EH (cell line): ENCODE measurements at regions not wholly inside any gene's neighbourhood (a gene's known extent, or its start where the extent isn't known, plus 50 kb on each side); places are given as distances from the start of the nearest gene placed in this dataset.
A peak's percentile ranks its signal among the peaks of the same experiment; 100 is the strongest.
"Not testable (repeated sequence)": the region's sequence is repeated elsewhere in the genome, so short reads cannot be mapped to it uniquely, and the experiment has no call there.

Experiments
- DNase-seq: peaks from one replicate; pipeline ENCODE4 v3.0.0-alpha.2; 2015; ENCODE audit warnings: low read depth

DNA sequence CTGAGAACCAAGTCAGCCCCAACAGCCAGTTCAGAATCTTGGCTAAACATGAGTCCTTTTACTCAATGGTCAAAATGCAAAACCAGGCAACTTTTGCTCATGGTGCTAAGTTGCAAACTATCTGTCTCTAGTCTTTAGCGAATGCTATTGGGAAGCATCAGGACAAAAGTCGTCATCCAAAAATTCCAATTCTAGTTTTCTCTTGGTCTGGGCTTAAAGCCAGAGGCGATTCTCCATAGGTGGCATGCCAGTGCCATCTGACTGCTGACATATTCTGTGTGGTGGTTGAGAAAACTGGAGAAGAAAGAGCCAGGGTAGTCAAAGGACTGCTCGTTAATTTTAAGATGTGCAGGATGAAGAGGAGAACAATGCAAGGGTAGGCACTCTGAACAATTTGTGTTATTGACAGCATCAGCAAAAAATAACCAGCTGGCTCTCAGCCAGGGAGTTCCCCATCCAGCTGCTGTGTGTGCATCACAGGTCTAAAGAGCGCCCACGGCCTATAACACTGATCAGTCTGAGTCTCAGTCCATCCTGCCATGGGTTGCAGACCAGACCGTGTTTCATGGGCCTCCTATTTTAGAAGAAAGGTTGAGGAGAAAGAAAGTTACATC, 313.6 kb downstream of the ALDH8A1 start:
- DNase-seq = no peak

DNA sequence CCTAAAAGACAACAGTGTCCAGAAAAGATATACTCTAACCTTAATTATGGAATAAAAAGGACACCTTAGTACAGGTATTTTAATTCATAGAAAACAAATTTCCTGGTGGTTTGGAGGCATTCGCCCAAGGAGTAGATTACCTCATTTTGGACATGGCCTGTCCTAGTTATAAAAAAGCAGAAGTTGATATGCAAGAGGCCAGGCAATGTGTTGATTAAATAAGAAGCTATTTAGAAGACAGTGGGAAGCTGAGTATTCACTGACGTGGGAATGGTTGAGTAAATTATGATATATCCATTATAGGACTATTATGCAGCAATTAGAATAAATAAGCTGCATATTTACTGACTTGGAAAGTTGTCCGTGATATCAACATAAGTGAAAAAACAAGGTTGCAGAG, 314.9 kb downstream of the ALDH8A1 start:
- no peak for DNase-seq

GRCh38 chr6:134634466-134634865, 315.4 kb downstream of the ALDH8A1 start:
- no peak for DNase-seq

- DNase-seq = peak; percentile 65
These were observed 315.3 kb upstream of the SGK1 start for GRCh38 chr6:134632982-134633940.

GRCh38 chr6:134632024-134632423, 314.1 kb upstream of the SGK1 start:
- DNase-seq = no peak

- no peak for DNase-seq
These were observed 313.5 kb upstream of the SGK1 start for GRCh38 chr6:134631398-134631924.

- no peak for DNase-seq
These were observed 312.7 kb upstream of the SGK1 start for GRCh38 chr6:134630508-134631121.

DNA sequence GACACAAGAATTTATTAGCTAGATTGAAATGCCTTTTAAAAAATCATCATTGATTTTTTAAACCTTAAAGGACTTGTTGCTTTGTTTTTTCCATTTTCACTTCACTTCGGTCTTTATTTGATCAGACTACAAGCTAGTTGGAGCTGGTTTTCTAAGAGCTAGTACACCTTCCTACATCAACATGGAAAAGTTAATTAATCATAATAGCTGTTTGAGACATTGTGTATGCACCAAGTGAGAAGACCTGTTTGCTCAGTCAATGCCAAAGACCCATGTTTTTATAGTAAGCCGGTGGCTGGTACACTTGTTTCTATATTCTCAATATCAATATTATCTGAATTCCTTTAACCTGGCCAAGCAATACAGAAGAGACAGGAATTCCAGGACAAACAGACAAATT, 310.2 kb upstream of the SGK1 start:
- no peak for DNase-seq

GRCh38 chr6:134627707-134628106, 309.8 kb upstream of the SGK1 start:
- no peak for DNase-seq

GRCh38 chr6:134626589-134626988, 308.7 kb upstream of the SGK1 start:
- no peak for DNase-seq

DNA sequence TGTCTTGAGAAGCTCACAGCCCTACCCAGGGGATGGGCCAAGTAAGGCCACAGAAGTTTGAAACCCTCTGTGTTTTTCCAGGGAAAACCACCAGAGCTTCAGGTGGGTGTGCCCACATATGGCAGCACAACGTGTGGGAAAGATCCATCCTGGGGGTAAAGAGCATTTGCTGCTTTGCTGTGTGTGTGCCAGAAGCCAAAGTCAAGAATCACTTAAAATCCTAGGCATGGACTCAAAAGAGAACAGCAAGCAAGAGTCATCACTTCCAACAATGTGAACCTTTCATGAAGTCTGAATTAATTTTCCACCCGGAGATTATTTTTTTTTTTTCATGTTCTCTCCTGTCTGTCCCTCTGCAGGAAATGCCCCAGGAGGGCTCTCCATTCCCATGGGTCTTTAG, 308.2 kb upstream of the SGK1 start:
- peak; percentile 24 for DNase-seq

- no peak for DNase-seq
These were observed 306.9 kb upstream of the SGK1 start for GRCh38 chr6:134624781-134625180.

DNA sequence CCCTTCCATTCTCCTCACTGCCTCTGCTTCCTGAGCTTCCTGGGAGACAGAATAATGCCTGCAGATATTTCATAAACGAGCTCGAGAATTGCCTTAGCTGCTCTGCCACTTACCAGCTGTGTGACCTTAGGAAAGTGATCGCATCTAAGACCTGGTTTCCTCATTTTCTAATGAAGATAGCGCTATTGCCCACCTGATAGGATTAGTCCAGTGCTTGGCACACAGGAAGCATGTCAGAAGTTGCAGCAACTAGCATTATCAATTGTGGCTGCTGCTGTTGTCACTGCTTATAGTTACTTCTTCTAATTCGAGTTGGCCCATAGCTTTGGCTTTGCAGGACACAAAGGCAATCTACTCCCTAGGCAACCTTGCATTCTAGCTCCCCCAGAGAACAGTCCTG, 305.5 kb upstream of the SGK1 start:
- no peak for DNase-seq

DNA sequence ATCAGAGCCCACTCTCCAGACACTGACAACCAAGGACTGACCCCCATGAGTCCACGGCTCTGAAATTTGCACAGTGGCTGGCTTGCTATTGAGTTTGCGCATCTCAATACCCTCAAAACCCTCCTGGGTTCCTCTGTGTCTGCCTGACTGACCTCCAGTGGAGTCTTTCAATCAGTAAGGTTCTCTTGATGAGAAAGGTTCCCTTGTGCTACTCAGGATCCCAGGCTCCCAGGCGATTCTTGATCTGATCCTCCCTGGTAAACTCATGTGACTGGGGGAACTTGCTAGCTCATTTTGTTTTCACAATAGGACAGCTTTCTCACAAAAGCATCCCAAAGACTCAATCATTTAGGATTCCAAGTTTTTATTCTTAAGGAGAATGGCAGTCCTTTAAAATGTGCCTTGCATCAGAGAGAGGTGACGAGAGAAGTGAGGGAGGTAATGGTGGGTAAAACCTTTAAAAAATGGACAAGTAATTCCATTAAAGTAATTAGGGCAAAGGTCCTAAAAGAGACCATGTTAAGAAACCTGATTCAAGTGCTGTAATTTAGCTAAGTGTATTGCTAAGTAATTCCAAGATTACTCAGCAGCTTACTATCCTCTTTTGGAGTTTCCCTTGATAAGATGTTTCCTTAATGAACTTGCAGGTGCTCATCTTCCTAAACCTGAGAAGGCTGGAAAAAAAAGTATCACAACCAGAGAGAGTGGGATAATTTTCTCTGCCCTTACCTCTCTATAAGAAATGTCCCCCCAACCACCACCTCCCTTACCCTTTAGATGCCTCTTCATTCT, 304.7 kb upstream of the SGK1 start:
- no peak for DNase-seq

- DNase-seq = no peak
These were observed 303.9 kb upstream of the SGK1 start for GRCh38 chr6:134621858-134622257.

DNA sequence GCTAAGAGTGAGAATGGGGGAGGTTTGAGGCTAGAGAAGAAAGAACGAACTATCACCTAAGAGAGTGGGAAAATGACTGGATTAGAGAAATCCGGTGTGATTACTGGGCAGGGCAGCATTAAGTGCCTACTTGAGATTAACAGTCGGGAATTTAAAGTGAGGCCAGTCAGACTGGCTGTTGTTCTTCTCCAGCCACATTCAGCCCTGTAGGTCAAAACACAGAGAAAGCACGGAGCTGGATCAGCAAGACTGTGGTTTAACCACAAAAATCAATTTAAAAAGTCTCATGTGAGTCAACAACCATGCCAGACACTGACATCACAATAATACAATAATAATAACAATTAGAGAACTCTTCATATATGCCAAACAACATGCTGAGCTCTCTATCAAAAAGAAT, 301.9 kb upstream of the SGK1 start:
- DNase-seq = peak; percentile 77

DNA sequence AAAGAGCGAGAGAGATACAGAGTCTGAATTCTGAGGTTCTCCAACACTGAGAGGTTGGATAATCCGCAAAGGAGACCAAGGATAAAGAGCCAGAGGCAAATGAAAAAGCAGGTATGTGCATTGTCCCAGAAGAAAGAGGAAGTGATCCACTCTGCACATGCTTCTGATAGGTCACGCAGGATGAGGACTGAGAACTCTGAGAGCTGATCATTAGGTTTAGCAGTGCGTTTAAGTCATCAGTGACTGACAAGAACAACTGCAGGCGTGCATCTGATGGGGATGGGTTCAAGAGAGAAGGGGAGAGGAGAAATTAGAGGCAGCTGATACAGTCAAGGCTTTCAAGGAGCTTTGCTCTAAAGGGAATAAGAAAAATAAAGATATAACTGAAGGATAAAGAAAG, 301.2 kb upstream of the SGK1 start:
- DNase-seq = no peak

GRCh38 chr6:134614606-134615485, 296.9 kb upstream of the SGK1 start:
- DNase-seq = peak; percentile 22

DNA sequence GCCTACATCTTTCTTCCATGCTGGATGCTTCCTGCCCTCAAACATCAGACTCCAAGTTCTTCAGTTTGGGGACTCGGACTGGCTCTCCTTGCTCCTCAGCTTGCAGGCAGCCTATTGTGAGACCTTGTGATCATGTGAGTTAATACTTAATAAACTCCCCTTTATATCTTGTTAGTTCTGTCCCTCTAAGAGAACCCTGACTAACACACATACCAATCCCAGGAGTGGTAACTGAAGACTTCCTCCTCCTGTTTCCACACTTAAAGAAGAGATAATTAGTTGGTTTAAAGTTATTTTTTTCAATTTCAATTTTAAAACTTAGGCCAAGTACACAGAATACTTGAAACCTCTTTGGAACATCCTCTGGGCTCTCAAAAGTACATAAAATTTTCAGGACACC, 294.2 kb upstream of the SGK1 start:
- not testable (repeated sequence) for DNase-seq

DNA sequence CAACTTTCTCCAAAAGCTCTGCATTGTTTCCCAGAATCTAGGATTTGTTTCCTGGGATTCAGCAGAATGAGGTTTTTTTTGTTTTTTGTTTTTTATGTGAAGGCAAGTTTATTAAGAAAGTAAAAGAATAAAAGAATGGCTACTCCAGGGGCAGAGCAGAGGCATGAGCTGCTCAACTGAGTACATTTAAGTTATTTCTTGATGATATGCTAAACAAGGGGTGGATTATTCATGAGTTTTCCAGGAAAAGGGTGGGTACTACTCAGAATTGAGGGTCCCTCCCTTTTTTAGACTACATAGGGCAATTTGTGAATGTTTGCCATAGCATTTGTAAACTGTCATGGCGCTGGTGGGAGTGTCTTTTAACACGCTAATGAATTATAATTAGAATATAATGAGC, 292.5 kb upstream of the SGK1 start:
- no peak for DNase-seq

DNA sequence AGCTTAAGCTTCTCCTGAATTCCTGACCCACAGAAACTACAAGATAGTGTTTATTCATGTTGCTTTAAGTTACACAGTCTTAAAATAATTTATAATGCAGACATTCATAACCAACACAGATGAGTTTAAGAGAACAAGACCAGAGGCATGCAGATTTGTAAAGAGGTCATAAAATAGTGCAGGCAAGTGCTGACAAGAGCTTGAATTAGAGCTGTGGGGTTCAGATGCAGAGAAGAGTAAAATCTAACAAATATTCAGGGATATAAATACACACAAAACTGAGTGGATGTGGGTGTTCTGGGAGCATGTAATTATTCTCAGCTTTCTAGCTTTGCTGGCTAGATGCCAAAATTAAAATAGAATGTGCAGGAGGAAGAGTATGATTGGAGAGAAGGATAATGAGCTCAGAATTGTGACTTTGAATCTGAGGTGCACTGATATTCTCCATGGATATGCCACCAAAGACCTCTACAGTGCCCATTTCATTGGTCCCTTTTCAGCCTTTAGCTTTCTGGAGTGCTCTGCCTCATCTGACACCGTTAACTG, 291.9 kb upstream of the SGK1 start:
- peak; percentile 13 for DNase-seq
